ENCODE measurements at regions not wholly inside any gene's neighbourhood (a gene's known extent, or its start where the extent isn't known, plus 50 kb on each side); places are given as distances from the start of the nearest gene placed in this dataset.
"Not testable (repeated sequence)": the region's sequence is repeated elsewhere in the genome, so short reads cannot be mapped to it uniquely, and the experiment has no call there.

DNA sequence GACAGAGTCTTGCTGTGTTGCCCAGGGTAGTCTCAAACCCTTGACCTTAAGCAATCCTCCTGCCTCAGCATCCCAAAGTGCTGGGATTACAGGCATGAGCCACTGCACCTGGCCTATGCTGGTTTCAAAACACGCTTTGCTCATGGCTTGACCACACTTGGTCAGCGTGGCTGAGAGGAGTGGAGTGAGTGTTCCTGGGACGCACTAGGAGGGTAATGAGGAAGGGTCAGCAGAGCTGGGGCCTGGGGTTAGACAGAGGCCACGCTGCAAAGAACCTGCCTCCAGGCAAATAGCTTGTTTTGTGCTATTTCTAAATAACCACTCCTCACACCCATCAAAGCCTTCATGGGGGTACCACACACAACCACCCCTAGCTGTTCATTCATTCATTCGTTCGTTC lies 77.9 kb upstream of the TOX2 start:
- no peak for DNase-seq

DNA sequence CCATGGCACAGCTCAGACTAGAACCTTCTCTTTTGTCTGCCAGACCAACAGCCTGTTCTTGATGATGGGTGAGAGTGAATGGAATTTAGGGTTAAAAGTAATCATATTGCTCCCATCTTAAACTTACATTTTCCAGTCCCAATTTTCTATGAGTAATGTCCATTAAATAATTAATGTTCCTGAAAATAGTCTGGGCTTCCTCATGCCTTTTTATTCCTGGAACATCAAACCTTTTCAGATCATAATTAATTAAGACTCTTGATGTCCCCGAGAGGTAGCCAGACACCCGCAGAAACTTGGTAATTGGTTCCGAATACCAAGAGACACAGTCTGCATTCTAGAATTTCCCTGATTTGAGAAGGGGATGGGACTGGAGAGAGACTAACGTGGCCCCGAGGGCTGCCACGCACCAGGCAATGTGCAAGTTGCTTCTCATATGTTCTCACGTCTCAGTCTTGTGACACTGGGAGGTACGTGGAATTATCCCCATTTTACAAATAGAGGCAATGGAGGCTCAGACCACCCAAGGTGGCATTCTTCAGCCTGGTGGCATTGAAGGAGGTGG lies 78.6 kb upstream of the TOX2 start:
- DNase-seq, result no peak

DNA sequence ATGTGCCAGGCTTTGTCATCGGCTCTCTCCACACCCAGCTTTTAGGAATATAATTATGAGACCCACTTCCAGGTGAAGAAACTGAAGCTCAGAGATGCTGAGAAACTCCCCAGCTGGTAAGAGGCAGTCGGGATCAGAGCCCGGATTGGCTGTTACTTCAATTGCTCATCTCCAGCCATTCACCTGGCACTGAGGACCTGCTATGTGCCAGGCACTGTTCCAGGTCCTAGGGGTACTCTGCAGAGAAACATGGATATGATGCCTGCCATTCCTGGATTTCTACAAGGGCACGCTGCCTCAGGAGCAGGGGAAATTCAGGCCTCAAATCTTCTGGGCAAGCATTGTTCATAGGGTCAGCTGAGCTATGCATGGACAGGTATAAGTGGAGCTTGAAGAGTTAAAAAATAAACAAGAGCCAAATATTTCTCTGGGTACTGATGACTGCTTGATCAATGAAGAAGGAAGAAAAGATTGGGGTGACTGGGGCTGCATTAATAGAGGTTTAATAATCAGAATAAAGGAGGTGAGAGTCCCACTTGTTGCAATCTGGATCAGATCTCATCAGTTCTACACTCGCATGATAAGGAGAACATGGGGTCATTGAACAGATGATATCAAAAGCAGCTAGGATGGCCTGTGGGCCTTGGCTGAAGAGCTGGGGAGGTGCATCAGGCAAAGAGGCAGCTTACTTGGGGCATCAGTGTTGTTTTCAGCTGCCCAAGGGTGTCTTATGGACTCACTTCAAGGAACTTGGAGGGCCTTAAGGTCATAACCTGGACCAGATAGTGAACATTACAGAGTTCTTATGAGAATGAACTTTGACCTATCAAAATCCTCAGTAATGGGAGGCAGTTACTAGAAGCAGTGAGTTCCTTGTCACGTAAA lies 80.9 kb upstream of the TOX2 start:
- DNase-seq, result no peak

- DNase-seq, result no peak
These were observed 81.7 kb upstream of the TOX2 start for GRCh38 chr20:43832961-43833360.

- no peak for DNase-seq
These were observed 82.4 kb upstream of the TOX2 start for GRCh38 chr20:43832096-43832816.

GRCh38 chr20:43831481-43832065 lies 83.1 kb upstream of the TOX2 start:
- no peak for DNase-seq

- DNase-seq, result no peak
These were observed 83.8 kb upstream of the TOX2 start for GRCh38 chr20:43830883-43831282.

GRCh38 chr20:43829951-43830690 lies 84.5 kb upstream of the TOX2 start:
- DNase-seq, result no peak

- no peak for DNase-seq
These were observed 86.6 kb upstream of the TOX2 start for GRCh38 chr20:43827940-43828562.

- DNase-seq, result not testable (repeated sequence)
These were observed 87.7 kb upstream of the TOX2 start for GRCh38 chr20:43826943-43827342.

GRCh38 chr20:43825581-43825980 lies 89.1 kb upstream of the TOX2 start:
- no peak for DNase-seq

DNA sequence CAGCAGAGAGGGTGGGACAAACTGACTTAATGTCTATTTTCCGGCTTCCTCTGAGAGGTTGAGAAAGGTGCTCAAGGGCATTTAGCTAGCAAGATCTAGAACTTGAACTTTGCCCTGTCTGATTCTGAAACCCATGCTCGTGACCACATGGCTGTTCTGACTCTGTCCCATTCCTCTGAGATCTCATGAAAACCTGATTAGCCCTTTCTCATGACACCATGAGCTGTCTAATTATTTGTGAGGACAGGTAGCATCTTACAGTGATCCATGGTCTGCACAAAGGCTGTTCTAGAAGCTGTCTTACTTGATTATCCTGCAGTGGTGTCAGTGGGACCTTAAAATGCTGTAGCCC lies 89.6 kb upstream of the TOX2 start:
- no peak for DNase-seq

DNA sequence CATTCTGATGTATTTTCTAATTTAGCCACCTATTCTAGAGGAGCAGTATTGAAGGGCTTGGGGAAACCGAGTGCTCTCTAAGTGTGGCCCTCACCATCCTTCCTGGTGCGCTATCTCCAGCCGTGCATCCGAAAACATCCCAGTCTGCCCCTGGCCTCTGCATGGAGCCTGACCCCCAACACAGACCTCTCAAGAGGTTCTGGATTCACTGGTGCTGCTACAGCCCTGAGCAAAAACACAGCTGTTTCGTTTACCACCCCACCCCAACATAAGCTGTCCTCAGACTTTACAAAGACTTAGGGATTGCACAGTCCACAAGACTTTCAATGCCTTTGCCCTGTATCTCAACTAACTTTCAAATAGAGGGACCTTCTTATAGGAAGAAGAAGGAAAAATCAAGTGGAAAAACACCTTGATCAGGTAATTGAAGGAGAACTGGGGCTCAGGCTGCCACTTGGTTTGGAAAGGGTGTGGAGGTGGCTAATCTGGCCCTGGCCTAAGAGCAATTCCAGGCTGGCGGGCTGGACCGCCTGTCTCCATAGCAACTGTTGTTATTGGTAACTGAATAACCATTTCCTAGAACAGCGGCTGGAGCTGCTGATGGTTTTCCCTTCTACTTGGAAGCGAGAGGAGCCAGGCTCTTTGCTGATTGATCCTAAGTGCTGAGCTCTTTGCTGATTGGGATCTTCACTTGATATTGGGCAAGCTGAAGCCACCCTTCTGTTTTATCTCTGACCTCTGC lies 90.2 kb upstream of the TOX2 start:
- no peak for DNase-seq

DNA sequence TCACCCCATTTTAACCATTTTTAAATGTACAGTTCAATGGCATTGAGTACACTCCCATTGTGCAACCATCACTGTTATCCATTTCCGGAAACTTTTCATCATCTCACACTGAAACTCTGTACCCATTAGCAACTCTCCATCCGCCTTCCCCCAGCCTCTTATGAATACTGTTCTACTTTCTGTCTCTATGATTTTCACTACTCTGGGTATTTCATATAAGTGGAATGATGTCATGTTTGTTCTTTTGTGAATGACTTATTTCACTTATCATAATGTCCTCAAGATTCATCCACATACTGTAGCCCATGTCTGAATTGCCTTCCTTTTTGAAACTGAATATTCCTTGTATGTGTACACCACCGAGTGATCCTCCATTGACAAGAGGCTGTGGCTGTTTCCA lies 92.9 kb upstream of the TOX2 start:
- no peak for DNase-seq

GRCh38 chr20:43820731-43821330 lies 93.8 kb upstream of the TOX2 start:
- DNase-seq, result no peak

DNA sequence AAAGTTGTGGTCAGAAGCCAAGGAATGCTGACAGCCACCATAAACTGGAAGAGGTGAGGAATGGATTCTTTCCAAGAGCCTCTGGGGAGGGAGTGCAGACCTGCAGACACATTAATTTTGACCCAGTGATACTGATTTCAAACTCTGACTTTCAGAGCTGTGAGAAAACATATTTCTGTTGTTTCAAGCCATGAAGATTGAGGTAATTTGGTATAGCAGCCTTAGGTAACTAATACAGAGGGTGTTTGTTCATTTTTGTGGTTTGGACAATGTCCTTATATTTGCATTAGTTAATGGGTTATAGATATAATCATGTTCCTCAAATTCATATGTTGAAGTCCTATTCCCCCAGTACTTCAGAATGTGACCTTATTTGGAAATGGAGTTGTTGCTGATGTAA lies 85.4 kb upstream of the GTSF1L start:
- DNase-seq, result no peak

- DNase-seq, result no peak
These were observed 82.5 kb upstream of the GTSF1L start for GRCh38 chr20:43809206-43809819.

DNA sequence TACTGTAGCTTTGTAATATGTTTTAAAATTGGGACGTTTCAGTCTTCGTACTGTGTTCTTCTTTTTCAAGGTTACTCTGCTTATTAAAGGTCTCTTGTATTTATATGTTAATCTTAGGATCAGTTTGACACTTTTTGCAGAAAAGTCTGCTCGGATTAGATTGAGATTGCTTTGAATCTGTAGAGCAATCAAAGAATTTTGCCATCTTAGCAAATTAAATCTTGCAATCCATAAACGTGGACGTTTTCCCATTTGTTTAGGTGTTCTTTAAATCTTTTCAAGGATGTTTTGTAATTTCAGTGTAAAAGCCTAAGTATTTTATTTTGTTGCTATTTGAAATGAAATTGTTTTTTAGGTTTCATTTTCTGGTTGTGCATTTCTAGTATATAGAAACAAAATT lies 78.0 kb upstream of the GTSF1L start:
- DNase-seq, result no peak

- no peak for DNase-seq
These were observed 76.5 kb upstream of the GTSF1L start for GRCh38 chr20:43803276-43803675.

GRCh38 chr20:43800186-43800585 lies 73.4 kb upstream of the GTSF1L start:
- DNase-seq, result no peak

DNA sequence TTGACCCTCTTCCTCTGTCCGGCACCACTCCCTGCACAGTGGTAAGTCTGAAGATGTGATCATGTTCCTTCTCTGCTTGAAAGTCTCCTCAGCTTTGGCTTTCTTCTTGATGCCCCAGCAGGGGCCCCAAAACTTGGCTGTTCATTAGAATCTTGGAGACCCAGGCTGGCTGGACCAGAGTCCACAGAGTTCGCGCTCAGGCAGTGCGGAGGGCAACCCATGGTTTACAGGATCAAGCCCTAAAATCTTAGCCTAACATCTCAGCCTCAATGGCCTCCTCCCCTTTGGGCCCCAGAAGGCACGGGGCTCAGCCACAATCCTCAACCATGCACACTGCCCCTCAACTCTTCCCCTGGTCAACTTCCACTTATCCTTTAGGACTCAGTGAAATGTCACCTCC lies 72.9 kb upstream of the GTSF1L start:
- no peak for DNase-seq
